ENCODE measurements at regions not wholly inside any gene's neighbourhood (a gene's known extent, or its start where the extent isn't known, plus 50 kb on each side); places are given as distances from the start of the nearest gene placed in this dataset.

- TF ChIP-seq, protein P1, sequence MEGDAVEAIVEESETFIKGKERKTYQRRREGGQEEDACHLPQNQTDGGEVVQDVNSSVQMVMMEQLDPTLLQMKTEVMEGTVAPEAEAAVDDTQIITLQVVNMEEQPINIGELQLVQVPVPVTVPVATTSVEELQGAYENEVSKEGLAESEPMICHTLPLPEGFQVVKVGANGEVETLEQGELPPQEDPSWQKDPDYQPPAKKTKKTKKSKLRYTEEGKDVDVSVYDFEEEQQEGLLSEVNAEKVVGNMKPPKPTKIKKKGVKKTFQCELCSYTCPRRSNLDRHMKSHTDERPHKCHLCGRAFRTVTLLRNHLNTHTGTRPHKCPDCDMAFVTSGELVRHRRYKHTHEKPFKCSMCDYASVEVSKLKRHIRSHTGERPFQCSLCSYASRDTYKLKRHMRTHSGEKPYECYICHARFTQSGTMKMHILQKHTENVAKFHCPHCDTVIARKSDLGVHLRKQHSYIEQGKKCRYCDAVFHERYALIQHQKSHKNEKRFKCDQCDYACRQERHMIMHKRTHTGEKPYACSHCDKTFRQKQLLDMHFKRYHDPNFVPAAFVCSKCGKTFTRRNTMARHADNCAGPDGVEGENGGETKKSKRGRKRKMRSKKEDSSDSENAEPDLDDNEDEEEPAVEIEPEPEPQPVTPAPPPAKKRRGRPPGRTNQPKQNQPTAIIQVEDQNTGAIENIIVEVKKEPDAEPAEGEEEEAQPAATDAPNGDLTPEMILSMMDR (IDR thresholded peaks at IDR 0.05): no peak
- TF ChIP-seq POLR2A (IDR thresholded peaks at IDR 0.05; ENCODE audit: low read depth) (no peak), POLR2AphosphoS5 (IDR thresholded peaks at IDR 0.05) (no peak)
These were observed 110.1 kb upstream of the DIO3 start for GRCh38 chr14:101451166-101451565.
